H9 (cell line): ENCODE measurements at regions not wholly inside any gene's neighbourhood (a gene's known extent, or its start where the extent isn't known, plus 50 kb on each side); places are given as distances from the start of the nearest gene placed in this dataset.

Source experiments
- DNase-seq: peaks from one replicate; pipeline ENCODE4 v3.0.0-alpha.2; 2017
- H2AFZ ChIP-seq: one replicate; pipeline ENCODE4 v1.6.1; 2013; ENCODE audit warnings: mild to moderate bottlenecking, low read length, control low read depth, moderate library complexity
- H2AK5ac ChIP-seq: 2 replicates; pipeline ENCODE4 v1.6.1; 2013; ENCODE audit warnings: low read length, control low read depth, mixed read lengths; ENCODE audit not compliant: insufficient read length
- H2BK120ac ChIP-seq: one replicate; pipeline ENCODE4 v1.6.1; 2013; ENCODE audit warnings: low read depth, mild to moderate bottlenecking, low read length, control low read depth, inconsistent platforms; ENCODE audit not compliant: poor library complexity, severe bottlenecking
- H2BK12ac ChIP-seq: 2 replicates; pipeline ENCODE4 v1.6.1; 2013; ENCODE audit warnings: low read length, control low read depth, mixed read lengths, low read depth; ENCODE audit not compliant: insufficient read length
- H2BK15ac ChIP-seq: 2 replicates; pipeline ENCODE4 v1.6.1; 2013; ENCODE audit warnings: low read depth, low read length, control low read depth
- H2BK20ac ChIP-seq: one replicate; pipeline ENCODE4 v1.6.1; 2013; ENCODE audit warnings: low read depth, mild to moderate bottlenecking, low read length, control low read depth, inconsistent platforms; ENCODE audit not compliant: poor library complexity, severe bottlenecking
- H2BK5ac ChIP-seq: 2 replicates; pipeline ENCODE4 v1.6.1; 2013; ENCODE audit warnings: low read length, control low read depth, mixed read lengths; ENCODE audit not compliant: insufficient read length
- H3K14ac ChIP-seq: 2 replicates; pipeline ENCODE4 v1.6.1; 2013; ENCODE audit warnings: low read length, control low read depth; ENCODE audit not compliant: insufficient read depth
- H3K18ac ChIP-seq: 2 replicates; pipeline ENCODE4 v1.6.1; 2013; ENCODE audit warnings: low read depth, mild to moderate bottlenecking, mixed read lengths, low read length, control low read depth; ENCODE audit not compliant: insufficient read length
- H3K23ac ChIP-seq: 2 replicates; pipeline ENCODE4 v1.6.1; 2013; ENCODE audit warnings: low read length, control low read depth, mixed read lengths, low read depth; ENCODE audit not compliant: insufficient read length
- H3K23me2 ChIP-seq: 2 replicates; pipeline ENCODE4 v1.6.1; 2013; ENCODE audit warnings: low read depth, mild to moderate bottlenecking, mixed read lengths, low read length, control low read depth; ENCODE audit not compliant: insufficient read length, poor library complexity, severe bottlenecking
- H3K27ac ChIP-seq: 2 replicates; pipeline ENCODE4 v1.5.1; 2013; ENCODE audit warnings: low read length, control low read depth, mixed read lengths, low read depth; ENCODE audit not compliant: insufficient read length
- H3K27me3 ChIP-seq: 2 replicates; pipeline ENCODE4 v1.6.1; 2013; ENCODE audit warnings: low read length, control low read depth, inconsistent platforms; ENCODE audit not compliant: insufficient read depth
- H3K4ac ChIP-seq: 2 replicates; pipeline ENCODE4 v1.6.1; 2013; ENCODE audit warnings: low read depth, mild to moderate bottlenecking, control low read depth, inconsistent platforms, low read length, moderate library complexity
- H3K4me1 ChIP-seq: 2 replicates; pipeline ENCODE4 v1.6.1; 2013; ENCODE audit warnings: low read length, control low read depth, inconsistent platforms; ENCODE audit not compliant: insufficient read depth
- H3K4me2 ChIP-seq: 2 replicates; pipeline ENCODE4 v1.6.1; 2013; ENCODE audit warnings: low read length, control low read depth, mixed read lengths; ENCODE audit not compliant: insufficient read length, insufficient read depth
- H3K56ac ChIP-seq: 2 replicates; pipeline ENCODE4 v1.6.1; 2013; ENCODE audit warnings: low read depth, mild to moderate bottlenecking, mixed read lengths, low read length, control low read depth; ENCODE audit not compliant: insufficient read length
- H3K79me1 ChIP-seq: 2 replicates; pipeline ENCODE4 v1.6.1; 2013; ENCODE audit warnings: low read depth, mild to moderate bottlenecking, moderate library complexity, low read length, control low read depth, inconsistent platforms; ENCODE audit not compliant: insufficient read depth, poor library complexity, severe bottlenecking
- H3K79me2 ChIP-seq: 2 replicates; pipeline ENCODE4 v1.6.1; 2013; ENCODE audit warnings: low read length, control low read depth, inconsistent platforms; ENCODE audit not compliant: insufficient read depth
- H3K9ac ChIP-seq: 2 replicates; pipeline ENCODE4 v1.6.1; 2013; ENCODE audit warnings: low read length, control low read depth, mixed read lengths; ENCODE audit not compliant: insufficient read length; ENCODE audit errors: extremely low read depth
- H3K9me3 ChIP-seq: one replicate; pipeline ENCODE4 v1.6.1; 2013; ENCODE audit warnings: low read depth, low read length, inconsistent platforms; ENCODE audit not compliant: control insufficient read depth
- H3T11ph ChIP-seq: one replicate; pipeline ENCODE4 v1.6.1; 2013; ENCODE audit warnings: mild to moderate bottlenecking, low read length, control low read depth, inconsistent platforms
- H4K20me1 ChIP-seq: one replicate; pipeline ENCODE4 v1.6.1; 2013; ENCODE audit not compliant: control insufficient read depth, insufficient read length, insufficient read depth
- H4K5ac ChIP-seq: 2 replicates; pipeline ENCODE4 v1.6.1; 2013; ENCODE audit warnings: low read depth, mild to moderate bottlenecking, mixed read lengths, low read length, control low read depth; ENCODE audit not compliant: insufficient read length
- H4K8ac ChIP-seq: replicated peaks from 2 replicates; pipeline ENCODE4 v1.6.1; 2013; ENCODE audit warnings: low read length, control low read depth, mixed read lengths, low read depth; ENCODE audit not compliant: insufficient read length
- H4K91ac ChIP-seq: 2 replicates; pipeline ENCODE4 v1.6.1; 2013; ENCODE audit warnings: low read depth, mild to moderate bottlenecking, moderate library complexity, mixed read lengths, low read length, control low read depth; ENCODE audit not compliant: insufficient read length
- H3K27ac Mint-ChIP-seq, 3 experiments: 2 replicates in 2 of 3; 3 replicates in 1 of 3; pipeline ENCODE4 v1.8.0; 2020 to 2021; ENCODE audit warnings: mixed read lengths in 3 of 3, mild to moderate bottlenecking in 1 of 3, moderate library complexity in 1 of 3
- H3K27me3 Mint-ChIP-seq: 2 replicates; pipeline ENCODE4 v1.8.0; 2021; ENCODE audit warnings: low read depth, mild to moderate bottlenecking, moderate library complexity, mixed read lengths
- H3K36me3 Mint-ChIP-seq, 3 experiments: 2 replicates in 2 of 3; 3 replicates in 1 of 3; pipeline ENCODE4 v1.8.0; 2020 to 2021; ENCODE audit warnings: low read depth in 3 of 3, mixed read lengths in 3 of 3; ENCODE audit not compliant: insufficient read depth in 1 of 3
- H3K4me1 Mint-ChIP-seq, 2 experiments: 2 replicates each; pipeline ENCODE4 v1.8.0; 2020; ENCODE audit warnings: mixed read lengths in 2 of 2
- H3K4me3 Mint-ChIP-seq, 2 experiments: 2 replicates in 1 of 2; 3 replicates in 1 of 2; pipeline ENCODE4 v1.8.0; 2020 to 2021; ENCODE audit warnings: mild to moderate bottlenecking in 2 of 2, mixed read lengths in 2 of 2, moderate library complexity in 1 of 2
- H3K9me3 Mint-ChIP-seq, 2 experiments: 2 replicates in 1 of 2; 3 replicates in 1 of 2; pipeline ENCODE4 v1.8.0; 2020; ENCODE audit warnings: mild to moderate bottlenecking in 2 of 2, mixed read lengths in 2 of 2, moderate library complexity in 1 of 2
- WGBS: extraction: QIAGEN DNeasy Blood & Tissue Kit; methylation state at CpG from one replicate; pipeline ENCODE4 v1.1.7; 2013; ENCODE audit warnings: missing lambda C conversion rate, low lambda C conversion rate, mixed read lengths; ENCODE audit not compliant: insufficient read length; ENCODE audit errors: extremely low coverage; 5-methylcytosine and 5-hydroxymethylcytosine counted together
- TF ChIP-seq, protein P1 (sequence below): fragments of 200-600 bp; sonication (generic); conservative IDR thresholded peaks from 3 replicates; pipeline ENCODE4 v1.8.0; 2021; ENCODE audit warnings: antibody characterized with exemption, mild to moderate bottlenecking

DNA sequence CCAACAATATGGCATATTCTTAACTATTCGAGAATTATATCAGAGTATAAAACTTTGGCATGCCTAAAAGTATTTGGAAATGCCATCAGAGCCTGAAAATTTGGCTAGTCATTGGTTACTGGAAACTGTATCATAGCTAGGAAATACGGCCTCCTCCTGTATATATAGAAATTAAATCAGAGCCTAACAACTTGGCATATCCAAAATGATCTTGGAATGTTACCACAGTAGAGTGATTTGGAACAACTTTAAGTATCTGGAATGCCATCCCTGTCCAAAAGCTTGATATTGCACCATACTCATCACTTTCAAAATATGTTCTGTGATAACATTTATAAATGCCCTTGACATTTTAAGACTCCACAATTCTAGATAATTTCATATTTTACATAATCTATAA is 335.8 kb downstream of the SLITRK1 start:
- Mint-ChIP-seq H3K36me3 (peaks cover 0 to 4% (median 0%) of the 10 kb centered on the region in 3 experiments; a peak in 1 of 7 replicates), H3K9me3 (peaks cover 0 to 3% of the 10 kb centered on the region in 2 experiments; a peak in 1 of 5 replicates), H3K4me3 (no peak overlapping the region), H3K27ac (no peak overlapping the region), H3K4me1 (peaks cover 11 to 12% of the 10 kb centered on the region in 2 experiments), H3K27me3 (no peaks in the 10 kb centered on the region)
- H3K14ac ChIP-seq: no peak overlapping the region
- no peak overlapping the region for H4K91ac ChIP-seq
- no peak overlapping the region for H2BK120ac ChIP-seq
- H3K23ac ChIP-seq: no peak overlapping the region
- no peak overlapping the region for H3K56ac ChIP-seq
- H2AFZ ChIP-seq: no peak overlapping the region
- no peak overlapping the region for H2BK5ac ChIP-seq
- H3K9ac ChIP-seq: no peak overlapping the region
- H2AK5ac ChIP-seq: no peak overlapping the region
- H3K18ac ChIP-seq: no peak overlapping the region
- H3T11ph ChIP-seq: no peak overlapping the region
- H4K5ac ChIP-seq: no peak overlapping the region
- H3K27me3 ChIP-seq: no peaks in the 10 kb centered on the region
- H3K4me1 ChIP-seq: no peaks in the 10 kb centered on the region
- H3K27ac ChIP-seq: no peak overlapping the region
- H2BK20ac ChIP-seq: no peak overlapping the region
- no peak overlapping the region for H3K4ac ChIP-seq
- H2BK15ac ChIP-seq: no peak overlapping the region
- H3K79me2 ChIP-seq: no peaks in the 10 kb centered on the region
- no peak overlapping the region for H4K8ac ChIP-seq
- H4K20me1 ChIP-seq: no peaks in the 10 kb centered on the region
- no peaks in the 10 kb centered on the region for H3K23me2 ChIP-seq
- no peaks in the 10 kb centered on the region for H3K9me3 ChIP-seq
- no peaks in the 10 kb centered on the region for H3K79me1 ChIP-seq
- H2BK12ac ChIP-seq: no peak overlapping the region
- DNase-seq: no peak
- no peak overlapping the region for H3K4me2 ChIP-seq
- no CpG with 5 or more reads among the region's 2 CpGs for WGBS
- TF ChIP-seq, protein P1, sequence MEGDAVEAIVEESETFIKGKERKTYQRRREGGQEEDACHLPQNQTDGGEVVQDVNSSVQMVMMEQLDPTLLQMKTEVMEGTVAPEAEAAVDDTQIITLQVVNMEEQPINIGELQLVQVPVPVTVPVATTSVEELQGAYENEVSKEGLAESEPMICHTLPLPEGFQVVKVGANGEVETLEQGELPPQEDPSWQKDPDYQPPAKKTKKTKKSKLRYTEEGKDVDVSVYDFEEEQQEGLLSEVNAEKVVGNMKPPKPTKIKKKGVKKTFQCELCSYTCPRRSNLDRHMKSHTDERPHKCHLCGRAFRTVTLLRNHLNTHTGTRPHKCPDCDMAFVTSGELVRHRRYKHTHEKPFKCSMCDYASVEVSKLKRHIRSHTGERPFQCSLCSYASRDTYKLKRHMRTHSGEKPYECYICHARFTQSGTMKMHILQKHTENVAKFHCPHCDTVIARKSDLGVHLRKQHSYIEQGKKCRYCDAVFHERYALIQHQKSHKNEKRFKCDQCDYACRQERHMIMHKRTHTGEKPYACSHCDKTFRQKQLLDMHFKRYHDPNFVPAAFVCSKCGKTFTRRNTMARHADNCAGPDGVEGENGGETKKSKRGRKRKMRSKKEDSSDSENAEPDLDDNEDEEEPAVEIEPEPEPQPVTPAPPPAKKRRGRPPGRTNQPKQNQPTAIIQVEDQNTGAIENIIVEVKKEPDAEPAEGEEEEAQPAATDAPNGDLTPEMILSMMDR: no peak
